GM19395 (cell line): ENCODE measurements at regions not wholly inside any gene's neighbourhood (a gene's known extent, or its start where the extent isn't known, plus 50 kb on each side); places are given as distances from the start of the nearest gene placed in this dataset.
"Not testable (repeated sequence)": the region's sequence is repeated elsewhere in the genome, so short reads cannot be mapped to it uniquely, and the experiment has no call there.

ENCODE experiments used
- ATAC-seq: cut with Tn5 transposase; IDR thresholded peaks from one replicate; pipeline ENCODE4 v1.9.1; 2021; ENCODE audit warnings: mild to moderate bottlenecking, moderate library complexity; ENCODE audit not compliant: unreplicated experiment

DNA sequence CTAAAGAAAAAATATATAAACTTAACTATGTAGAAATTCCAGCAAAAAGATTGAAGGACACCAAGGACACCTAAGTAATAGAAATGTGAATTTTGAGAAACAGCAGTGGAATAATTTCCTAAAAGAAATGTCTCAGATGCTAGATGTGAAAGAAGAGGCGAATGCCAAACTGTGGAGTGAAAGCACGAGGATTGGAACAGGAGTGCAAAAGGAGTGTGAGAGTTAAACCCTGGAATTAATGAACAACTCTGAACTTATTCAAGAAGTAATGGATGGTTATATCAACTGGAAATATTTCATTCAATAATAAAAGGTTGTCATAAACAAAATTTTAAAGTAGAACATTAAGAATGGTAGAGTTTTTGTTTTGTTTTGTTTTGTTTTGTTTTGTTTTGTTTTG lies 78.5 kb upstream of the SGIP1 start:
- ATAC-seq = no peak

DNA sequence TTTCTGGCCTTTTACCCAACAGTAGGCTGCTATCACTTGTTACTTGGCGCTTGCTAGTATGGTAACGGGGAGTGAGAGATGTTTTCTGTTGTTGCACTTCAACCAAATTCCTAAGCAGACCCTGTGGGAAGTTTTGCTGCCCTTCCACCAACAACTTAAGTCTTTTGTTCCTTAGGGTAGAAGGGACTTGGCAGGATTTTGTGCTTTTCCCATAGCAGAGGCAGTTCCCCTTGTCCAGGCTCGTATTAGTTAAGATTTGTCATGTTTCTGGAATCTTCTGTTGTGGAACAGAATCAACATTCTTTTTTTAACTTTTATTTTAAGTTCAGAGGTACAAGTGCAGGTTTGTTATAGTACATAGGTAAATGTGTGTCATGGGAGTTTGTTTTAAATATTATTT lies 73.2 kb upstream of the SGIP1 start:
- ATAC-seq = no peak

- no peak for ATAC-seq
Observed at GRCh38 chr1:66462313-66462712, 71.6 kb upstream of the SGIP1 start.

GRCh38 chr1:66464351-66464750 lies 69.6 kb upstream of the SGIP1 start:
- no peak for ATAC-seq

- no peak for ATAC-seq
Observed at GRCh38 chr1:66464802-66465201, 69.2 kb upstream of the SGIP1 start.

DNA sequence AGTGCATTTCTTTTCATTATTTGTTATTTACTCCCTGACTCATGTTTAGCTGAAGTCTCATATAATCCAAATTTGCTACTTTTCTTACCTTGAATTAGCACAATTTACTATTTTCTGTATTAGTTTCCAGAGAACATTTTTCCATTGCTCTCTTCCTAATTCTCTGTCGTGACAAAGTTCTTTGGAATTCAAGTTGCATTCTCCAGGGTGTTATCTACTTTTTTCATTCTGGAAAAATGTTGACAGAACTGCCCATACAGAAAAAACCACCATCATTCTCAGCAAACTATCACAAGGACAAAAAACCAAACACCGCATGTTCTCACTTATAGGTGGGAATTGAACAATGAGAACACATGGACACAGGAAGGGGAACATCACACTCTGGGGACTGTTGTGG lies 67.3 kb upstream of the SGIP1 start:
- not testable (repeated sequence) for ATAC-seq

GRCh38 chr1:66468722-66469121 lies 65.2 kb upstream of the SGIP1 start:
- ATAC-seq = no peak

- no peak for ATAC-seq
Observed at GRCh38 chr1:66475940-66476339, 58.0 kb upstream of the SGIP1 start.

GRCh38 chr1:66476774-66477173 lies 57.2 kb upstream of the SGIP1 start:
- ATAC-seq = no peak

DNA sequence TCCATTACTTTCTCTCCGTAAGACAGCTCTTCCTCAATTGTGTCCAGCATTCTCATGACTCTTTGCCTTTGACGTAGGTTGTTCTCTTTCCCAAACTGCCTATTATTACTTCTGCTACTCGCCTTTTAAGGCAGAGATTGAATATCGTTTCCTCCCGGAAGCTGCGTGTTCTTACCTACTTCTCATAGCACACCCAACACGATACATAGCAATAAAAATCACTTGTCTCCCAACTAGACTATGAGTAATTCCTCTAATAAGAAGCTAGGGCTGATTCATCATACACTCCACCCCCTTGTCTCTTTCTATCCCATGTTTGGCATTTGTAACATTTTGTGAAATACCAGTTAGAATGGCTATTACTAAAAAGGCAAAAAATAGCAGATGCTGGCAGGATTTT lies 55.8 kb upstream of the SGIP1 start:
- no peak for ATAC-seq

DNA sequence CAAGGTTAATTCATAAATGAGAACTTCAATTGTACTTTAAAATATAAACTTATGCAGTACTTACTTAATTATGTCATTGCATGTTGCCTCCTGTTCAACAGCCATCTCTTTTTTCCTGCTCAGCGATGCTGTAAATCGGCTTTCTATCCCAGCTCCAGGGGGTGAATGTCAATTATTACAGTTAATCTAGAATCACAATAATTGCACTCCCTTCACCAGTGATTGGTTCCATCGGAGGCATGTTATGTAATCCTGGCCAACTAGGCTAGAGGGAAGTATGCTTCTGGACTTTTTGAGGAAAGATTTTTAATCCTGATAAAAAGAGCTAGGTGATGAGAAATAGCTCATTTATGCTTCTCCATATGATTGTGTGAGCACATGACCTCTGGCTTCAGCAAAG lies 53.8 kb upstream of the SGIP1 start:
- ATAC-seq = no peak

- not testable (repeated sequence) for ATAC-seq
Observed at GRCh38 chr1:66481215-66481614, 52.7 kb upstream of the SGIP1 start.
